ENCODE measurements at regions not wholly inside any gene's neighbourhood (a gene's known extent, or its start where the extent isn't known, plus 50 kb on each side); places are given as distances from the start of the nearest gene placed in this dataset.

DNA sequence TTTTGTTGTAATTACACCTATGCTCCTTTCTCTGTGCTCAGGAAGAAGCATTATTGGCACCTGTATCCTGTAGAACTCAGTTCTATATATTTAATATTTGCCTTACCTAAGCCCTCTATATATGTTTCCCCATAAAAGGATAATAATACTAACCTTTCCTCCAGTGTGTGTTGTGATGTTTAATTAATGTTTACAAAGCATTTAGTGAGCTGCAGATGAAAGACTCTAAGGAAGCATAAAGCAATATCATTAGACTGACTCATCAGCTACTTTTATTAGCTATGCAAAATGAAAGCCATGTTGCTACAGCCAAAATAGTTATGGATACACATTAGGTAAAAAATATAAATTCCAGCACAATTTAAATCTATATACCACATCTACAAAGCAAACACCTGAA lies 93.6 kb upstream of the PTPN13 start:
- peaks cover 8 to 14% of the 10 kb centered on the region in 2 donors for H3K4me1 ChIP-seq
- no peak for TF ChIP-seq POLR2A (IDR thresholded peaks at IDR 0.05)
- TF ChIP-seq, protein P1, sequence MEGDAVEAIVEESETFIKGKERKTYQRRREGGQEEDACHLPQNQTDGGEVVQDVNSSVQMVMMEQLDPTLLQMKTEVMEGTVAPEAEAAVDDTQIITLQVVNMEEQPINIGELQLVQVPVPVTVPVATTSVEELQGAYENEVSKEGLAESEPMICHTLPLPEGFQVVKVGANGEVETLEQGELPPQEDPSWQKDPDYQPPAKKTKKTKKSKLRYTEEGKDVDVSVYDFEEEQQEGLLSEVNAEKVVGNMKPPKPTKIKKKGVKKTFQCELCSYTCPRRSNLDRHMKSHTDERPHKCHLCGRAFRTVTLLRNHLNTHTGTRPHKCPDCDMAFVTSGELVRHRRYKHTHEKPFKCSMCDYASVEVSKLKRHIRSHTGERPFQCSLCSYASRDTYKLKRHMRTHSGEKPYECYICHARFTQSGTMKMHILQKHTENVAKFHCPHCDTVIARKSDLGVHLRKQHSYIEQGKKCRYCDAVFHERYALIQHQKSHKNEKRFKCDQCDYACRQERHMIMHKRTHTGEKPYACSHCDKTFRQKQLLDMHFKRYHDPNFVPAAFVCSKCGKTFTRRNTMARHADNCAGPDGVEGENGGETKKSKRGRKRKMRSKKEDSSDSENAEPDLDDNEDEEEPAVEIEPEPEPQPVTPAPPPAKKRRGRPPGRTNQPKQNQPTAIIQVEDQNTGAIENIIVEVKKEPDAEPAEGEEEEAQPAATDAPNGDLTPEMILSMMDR (IDR thresholded peaks at IDR 0.05 in 4 of 5, conservative IDR thresholded peaks at IDR 0.05 in 1 of 5) = no peak
- H3K27ac ChIP-seq = no peak overlapping the region
- no peak overlapping the region for H3K4me3 ChIP-seq
- DNase-seq (no peak), ATAC-seq (no peak)
- H3K27me3 ChIP-seq = no peaks in the 10 kb centered on the region
- H3K9me3 ChIP-seq = no peaks in the 10 kb centered on the region
- H3K36me3 ChIP-seq = no peaks in the 10 kb centered on the region
- intact Hi-C loops (cut with DNase I; ENCODE audit: low total_unique reads) = no loop called here
- in situ Hi-C loops (cut with MboI; ENCODE audit: low sequenced_read_pairs in 4 of 4) = no loop called here

DNA sequence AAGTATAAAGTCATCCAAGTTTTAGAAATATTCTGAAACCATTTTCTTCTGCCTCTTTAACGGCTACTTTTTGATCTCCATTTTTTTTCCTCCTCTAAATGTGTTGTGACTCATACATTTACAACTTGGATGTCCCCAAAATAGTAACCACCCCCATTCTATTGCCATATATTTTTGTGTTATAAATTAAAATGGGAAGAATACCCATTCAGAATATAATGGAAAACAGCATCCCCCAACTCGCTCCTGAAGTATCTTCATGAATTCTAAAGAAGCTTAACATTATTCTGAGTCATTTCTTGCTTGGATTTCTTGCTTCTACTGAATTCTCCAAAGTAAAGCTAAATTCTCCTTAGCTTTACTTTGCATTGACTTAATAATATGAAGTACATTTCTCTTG lies 92.0 kb upstream of the PTPN13 start:
- H3K9me3 ChIP-seq = no peaks in the 10 kb centered on the region
- no peak overlapping the region for H3K4me3 ChIP-seq
- DNase-seq (no peak), ATAC-seq (no peak)
- H3K4me1 ChIP-seq = peaks cover 8 to 14% of the 10 kb centered on the region in 2 donors
- H3K36me3 ChIP-seq = no peaks in the 10 kb centered on the region
- no peaks in the 10 kb centered on the region for H3K27me3 ChIP-seq
- in situ Hi-C loops (cut with MboI; ENCODE audit: low sequenced_read_pairs in 4 of 4) (no loop called here), intact Hi-C loops (cut with DNase I; ENCODE audit: low total_unique reads) (no loop called here)
- TF ChIP-seq, protein P1 (IDR thresholded peaks at IDR 0.05 in 4 of 5, conservative IDR thresholded peaks at IDR 0.05 in 1 of 5) = no peak
- TF ChIP-seq POLR2A (IDR thresholded peaks at IDR 0.05) = no peak
- H3K27ac ChIP-seq = no peak overlapping the region

DNA sequence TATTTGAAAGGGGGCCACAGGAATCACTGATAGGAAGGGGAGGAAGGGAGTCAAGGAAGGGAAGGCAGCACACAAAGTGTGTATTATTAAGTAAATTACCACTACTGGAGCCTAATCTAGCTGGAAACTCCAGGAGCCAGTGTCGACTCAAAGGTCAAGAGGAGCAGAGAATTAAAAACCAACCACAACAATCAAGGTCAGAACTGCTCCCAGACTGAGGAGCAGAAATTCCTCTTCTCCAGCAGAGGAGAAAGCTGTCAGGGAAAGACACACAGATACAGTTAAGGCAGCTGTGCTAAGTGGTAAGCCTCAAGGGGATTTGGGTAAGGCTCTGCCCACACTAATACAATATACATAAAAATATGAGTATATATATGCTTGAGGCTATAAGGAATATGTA lies 87.5 kb upstream of the PTPN13 start:
- intact Hi-C loops (cut with DNase I; ENCODE audit: low total_unique reads) = no loop called here
- TF ChIP-seq POLR2A (IDR thresholded peaks at IDR 0.05) = no peak
- TF ChIP-seq, protein P1 (IDR thresholded peaks at IDR 0.05 in 4 of 5, conservative IDR thresholded peaks at IDR 0.05 in 1 of 5) = no peak
- Histone ChIP-seq H3K4me3 (no peak overlapping the region), H3K27me3 (no peaks in the 10 kb centered on the region), H3K9me3 (no peaks in the 10 kb centered on the region), H3K27ac (no peak overlapping the region), H3K36me3 (no peaks in the 10 kb centered on the region), H3K4me1 (no peaks in the 10 kb centered on the region)
- ATAC-seq = no peak
- in situ Hi-C loops (cut with MboI; ENCODE audit: low sequenced_read_pairs in 4 of 4) = no loop called here
- DNase-seq = no peak

DNA sequence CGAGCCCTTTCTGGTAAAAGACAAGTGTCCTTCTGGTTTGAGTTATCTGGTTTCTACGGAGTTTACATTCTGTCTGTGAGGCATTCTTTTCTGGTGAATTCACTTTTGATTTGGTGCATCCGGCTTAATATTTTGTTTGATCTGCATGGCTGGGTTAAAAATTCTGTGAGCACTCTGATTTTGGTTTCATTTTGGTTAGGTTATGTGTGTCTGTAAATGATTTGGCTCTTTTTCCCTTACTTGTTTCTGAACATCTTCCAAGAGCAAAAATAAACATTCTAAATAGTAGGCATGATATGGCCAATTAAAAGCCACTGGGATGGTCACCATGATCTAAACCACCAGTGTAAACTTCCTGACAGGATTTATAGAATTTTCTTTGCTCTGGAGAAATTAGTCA lies 85.7 kb upstream of the PTPN13 start:
- Histone ChIP-seq H3K27me3 (no peaks in the 10 kb centered on the region), H3K4me1 (no peaks in the 10 kb centered on the region), H3K4me3 (no peak overlapping the region), H3K36me3 (no peaks in the 10 kb centered on the region), H3K9me3 (no peaks in the 10 kb centered on the region), H3K27ac (no peak overlapping the region)
- intact Hi-C loops (cut with DNase I; ENCODE audit: low total_unique reads) = no loop called here
- no peak for ATAC-seq
- TF ChIP-seq POLR2A (IDR thresholded peaks at IDR 0.05) = no peak
- TF ChIP-seq, protein P1 (IDR thresholded peaks at IDR 0.05 in 4 of 5, conservative IDR thresholded peaks at IDR 0.05 in 1 of 5) = no peak
- in situ Hi-C loops (cut with MboI; ENCODE audit: low sequenced_read_pairs in 4 of 4) = no loop called here
- DNase-seq = no peak

DNA sequence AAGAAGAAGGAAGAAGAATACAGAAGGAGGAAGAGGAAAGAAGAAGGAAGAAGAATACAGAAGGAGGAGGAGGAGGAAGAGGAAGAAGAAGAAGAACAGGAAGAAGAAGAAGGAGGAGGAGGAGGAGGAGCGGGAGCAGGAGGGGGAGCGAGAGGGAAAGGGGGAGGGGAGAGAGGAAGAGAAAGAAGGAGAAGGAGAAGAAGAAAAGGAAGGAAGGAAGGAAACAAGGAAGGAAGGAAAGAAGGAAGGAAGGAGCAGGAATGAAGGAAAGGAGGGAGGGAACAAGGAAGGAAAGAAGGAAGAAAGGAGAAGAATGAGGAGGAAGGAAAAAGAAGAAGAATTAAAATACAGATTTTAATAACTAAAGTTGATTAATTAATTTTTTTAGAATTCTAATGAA lies 82.5 kb upstream of the PTPN13 start:
- H3K36me3 ChIP-seq = no peaks in the 10 kb centered on the region
- no peaks in the 10 kb centered on the region for H3K27me3 ChIP-seq
- H3K9me3 ChIP-seq = no peaks in the 10 kb centered on the region
- DNase-seq = no peak
- in situ Hi-C loops (cut with MboI; ENCODE audit: low sequenced_read_pairs in 4 of 4) = no loop called here
- intact Hi-C loops (cut with DNase I; ENCODE audit: low total_unique reads) = no loop called here
- H3K4me3 ChIP-seq = no peak overlapping the region
- no peak for TF ChIP-seq POLR2A (IDR thresholded peaks at IDR 0.05)
- TF ChIP-seq, protein P1 (IDR thresholded peaks at IDR 0.05 in 4 of 5, conservative IDR thresholded peaks at IDR 0.05 in 1 of 5) = no peak
- H3K4me1 ChIP-seq = no peaks in the 10 kb centered on the region
- ATAC-seq = no peak
- no peak overlapping the region for H3K27ac ChIP-seq
